Neural cell (in vitro differentiated cells): ENCODE measurements at regions not wholly inside any gene's neighbourhood (a gene's known extent, or its start where the extent isn't known, plus 50 kb on each side); places are given as distances from the start of the nearest gene placed in this dataset.

Source experiments
- H2AFZ ChIP-seq: fragments of 200-600, 300-800 bp; sonication (generic), shearing (Covaris generic); 2 replicates; pipeline ENCODE4 v1.6.0; 2014; ENCODE audit warnings: low read depth, mild to moderate bottlenecking, antibody characterized with exemption, low read length, moderate library complexity
- H3F3A ChIP-seq: fragments of 200-600 bp; shearing (Covaris generic); 2 replicates; pipeline ENCODE4 v1.6.1; 2016; ENCODE audit warnings: mild to moderate bottlenecking, moderate library complexity, mixed read lengths, antibody characterized with exemption, low read length; ENCODE audit not compliant: insufficient read depth, poor library complexity, severe bottlenecking
- H3K27ac ChIP-seq: fragments of 200-600, 300-800 bp; sonication (generic), shearing (Covaris generic); 2 replicates; pipeline ENCODE4 v1.5.1; 2014; ENCODE audit warnings: mild to moderate bottlenecking, low read length, moderate library complexity
- H3K27me3 ChIP-seq: fragments of 300-800, 200-600 bp; sonication (generic), shearing (Covaris generic); 2 replicates; pipeline ENCODE4 v1.6.0; 2014; ENCODE audit warnings: mild to moderate bottlenecking, low read depth, low read length, moderate library complexity; ENCODE audit not compliant: insufficient read depth
- H3K36me3 ChIP-seq: fragments of 300-800, 200-600 bp; sonication (generic), shearing (Covaris generic); 2 replicates; pipeline ENCODE4 v1.5.1; 2014; ENCODE audit warnings: mild to moderate bottlenecking, antibody characterized with exemption, low read length, moderate library complexity; ENCODE audit not compliant: insufficient read depth
- H3K4me2 ChIP-seq: fragments of 300-800, 200-600 bp; sonication (generic), shearing (Covaris generic); 2 replicates; pipeline ENCODE4 v1.6.0; 2014; ENCODE audit warnings: mild to moderate bottlenecking, low read length
- H3K4me3 ChIP-seq: fragments of 300-800, 200-600 bp; sonication (generic), shearing (Covaris generic); 2 replicates; pipeline ENCODE4 v1.5.1; 2014; ENCODE audit warnings: mild to moderate bottlenecking, low read length, moderate library complexity
- H3K79me2 ChIP-seq: fragments of 200-600 bp; shearing (Covaris generic); replicated peaks from 2 replicates; pipeline ENCODE4 v1.6.0; 2014; ENCODE audit warnings: mild to moderate bottlenecking, low read length, moderate library complexity; ENCODE audit not compliant: insufficient read depth
- H3K9ac ChIP-seq: fragments of 300-800, 200-600 bp; sonication (generic), shearing (Covaris generic); 2 replicates; pipeline ENCODE4 v1.6.1; 2016; ENCODE audit warnings: mild to moderate bottlenecking, low read length, mixed read lengths
- H3K9me2 ChIP-seq: fragments of 200-600 bp; shearing (Covaris generic); 2 replicates; pipeline ENCODE4 v1.6.1; 2016; ENCODE audit warnings: mild to moderate bottlenecking, low read length, mixed read lengths; ENCODE audit not compliant: insufficient read depth
- H3K9me3 ChIP-seq: fragments of 200-600, 300-800 bp; sonication (generic), shearing (Covaris generic); 2 replicates; pipeline ENCODE4 v1.6.1; 2016; ENCODE audit warnings: mild to moderate bottlenecking, mixed run types, low read length, moderate library complexity, mixed read lengths
- H4K20me1 ChIP-seq: fragments of 200-600 bp; shearing (Covaris generic); 2 replicates; pipeline ENCODE4 v1.6.1; 2016; ENCODE audit warnings: mild to moderate bottlenecking, mixed run types; ENCODE audit not compliant: insufficient read depth
- EP300 ChIP-seq: fragments of 450-650 bp; conservative IDR thresholded peaks from 2 replicates; pipeline ENCODE4 v1.6.1; 2014; ENCODE audit warnings: antibody characterized with exemption, mild to moderate bottlenecking, moderate library complexity; ENCODE audit not compliant: poor library complexity, severe bottlenecking
- EZH2 ChIP-seq: fragments of 200-600, 300-800 bp; shearing (Covaris generic), sonication (generic); IDR thresholded peaks from 2 replicates; pipeline ENCODE4 v1.6.1; 2014; ENCODE audit warnings: antibody characterized with exemption, low read length, borderline replicate concordance, mild to moderate bottlenecking; ENCODE audit not compliant: insufficient read depth, poor library complexity, severe bottlenecking
- MXI1 ChIP-seq: fragments of 450-650 bp; conservative IDR thresholded peaks from 2 replicates; pipeline ENCODE4 v1.6.1; 2014; ENCODE audit warnings: antibody characterized with exemption, mild to moderate bottlenecking; ENCODE audit not compliant: poor library complexity, severe bottlenecking
- POLR2AphosphoS5 ChIP-seq: IDR thresholded peaks from 2 replicates; pipeline ENCODE4 v1.6.1; 2012
- RAD21 ChIP-seq: fragments of 450-650 bp; conservative IDR thresholded peaks from 2 replicates; pipeline ENCODE4 v1.6.1; 2014; ENCODE audit warnings: antibody characterized with exemption, mild to moderate bottlenecking, moderate library complexity
- SMC3 ChIP-seq: fragments of 450-650 bp; conservative IDR thresholded peaks from 2 replicates; pipeline ENCODE4 v1.6.1; 2014; ENCODE audit warnings: antibody characterized with exemption, mild to moderate bottlenecking, moderate library complexity; ENCODE audit not compliant: poor library complexity
- TAF1 ChIP-seq: IDR thresholded peaks from 2 replicates; pipeline ENCODE4 v1.6.1; 2012; ENCODE audit warnings: low read depth
- TF ChIP-seq, protein P1 (sequence below): fragments of 450-650 bp; IDR thresholded peaks from 2 replicates; pipeline ENCODE4 v1.5.1; 2014; ENCODE audit warnings: antibody characterized with exemption, mild to moderate bottlenecking, moderate library complexity; ENCODE audit not compliant: poor library complexity, severe bottlenecking
- TF ChIP-seq, protein P2 (sequence below): IDR thresholded peaks from 2 replicates; pipeline ENCODE4 v1.6.1; 2012; ENCODE audit warnings: borderline replicate concordance

DNA sequence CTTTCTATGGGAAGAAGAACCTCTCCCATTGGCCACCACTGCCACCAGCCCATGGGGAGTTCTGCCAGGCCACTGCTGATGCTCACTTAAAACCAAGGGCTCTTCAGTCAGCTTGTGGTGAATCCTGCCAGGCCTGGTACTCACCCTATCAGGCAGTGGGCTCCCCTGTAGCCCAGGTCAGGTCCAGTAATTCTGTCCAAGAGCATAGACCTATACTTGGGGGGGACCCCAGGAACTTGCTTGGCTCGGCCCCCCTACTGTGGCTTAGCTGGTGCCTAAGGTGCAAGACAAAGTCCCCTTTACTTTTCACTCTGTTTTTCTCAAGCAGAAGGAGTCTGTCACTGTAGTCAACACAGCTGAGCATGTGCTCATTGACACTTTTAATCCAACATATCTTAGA, 1012.2 kb downstream of the PCDH19 start:
- H3K79me2 ChIP-seq: no peaks in the 10 kb centered on the region
- no peaks in the 10 kb centered on the region for H3K36me3 ChIP-seq
- H3F3A ChIP-seq: no peaks in the 10 kb centered on the region
- no peak for TF ChIP-seq MXI1
- no peak overlapping the region for H3K4me2 ChIP-seq
- H3K27me3 ChIP-seq: no peaks in the 10 kb centered on the region
- H4K20me1 ChIP-seq: no peaks in the 10 kb centered on the region
- no peak overlapping the region for H2AFZ ChIP-seq
- H3K9ac ChIP-seq: no peak overlapping the region
- no peak overlapping the region for H3K27ac ChIP-seq
- H3K4me3 ChIP-seq: no peak overlapping the region
- no peaks in the 10 kb centered on the region for H3K9me2 ChIP-seq
- H3K9me3 ChIP-seq: no peaks in the 10 kb centered on the region

DNA sequence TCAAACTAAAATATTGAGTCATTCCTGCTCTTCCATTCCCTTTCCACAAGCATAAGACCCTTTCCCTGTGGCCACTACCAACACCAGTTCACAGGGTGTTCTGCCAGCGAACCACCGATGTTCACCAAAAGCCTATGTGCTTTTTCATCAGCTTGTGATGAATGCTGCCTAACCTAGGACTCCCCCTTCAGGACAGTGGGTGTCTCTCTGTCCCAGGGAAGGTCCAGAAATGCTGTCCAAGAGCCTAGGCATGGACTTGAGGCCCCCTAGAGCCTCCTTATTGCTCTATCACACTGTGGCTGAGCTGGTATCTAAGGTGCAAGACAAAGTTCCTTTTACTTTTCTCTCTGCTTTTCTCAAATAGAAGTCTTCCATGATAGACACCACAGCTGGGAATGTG, 1015.6 kb downstream of the PCDH19 start:
- Histone ChIP-seq H3K9me3 (no peaks in the 10 kb centered on the region), H3K27ac (no peak overlapping the region), H3K36me3 (no peaks in the 10 kb centered on the region), H3K4me2 (no peak overlapping the region), H3K9me2 (no peaks in the 10 kb centered on the region), H2AFZ (no peak overlapping the region), H4K20me1 (no peaks in the 10 kb centered on the region), H3K79me2 (no peaks in the 10 kb centered on the region), H3K27me3 (no peaks in the 10 kb centered on the region), H3K4me3 (no peak overlapping the region), H3K9ac (no peak overlapping the region), H3F3A (no peaks in the 10 kb centered on the region)
- no peak for TF ChIP-seq SMC3
- TF ChIP-seq, protein P1, sequence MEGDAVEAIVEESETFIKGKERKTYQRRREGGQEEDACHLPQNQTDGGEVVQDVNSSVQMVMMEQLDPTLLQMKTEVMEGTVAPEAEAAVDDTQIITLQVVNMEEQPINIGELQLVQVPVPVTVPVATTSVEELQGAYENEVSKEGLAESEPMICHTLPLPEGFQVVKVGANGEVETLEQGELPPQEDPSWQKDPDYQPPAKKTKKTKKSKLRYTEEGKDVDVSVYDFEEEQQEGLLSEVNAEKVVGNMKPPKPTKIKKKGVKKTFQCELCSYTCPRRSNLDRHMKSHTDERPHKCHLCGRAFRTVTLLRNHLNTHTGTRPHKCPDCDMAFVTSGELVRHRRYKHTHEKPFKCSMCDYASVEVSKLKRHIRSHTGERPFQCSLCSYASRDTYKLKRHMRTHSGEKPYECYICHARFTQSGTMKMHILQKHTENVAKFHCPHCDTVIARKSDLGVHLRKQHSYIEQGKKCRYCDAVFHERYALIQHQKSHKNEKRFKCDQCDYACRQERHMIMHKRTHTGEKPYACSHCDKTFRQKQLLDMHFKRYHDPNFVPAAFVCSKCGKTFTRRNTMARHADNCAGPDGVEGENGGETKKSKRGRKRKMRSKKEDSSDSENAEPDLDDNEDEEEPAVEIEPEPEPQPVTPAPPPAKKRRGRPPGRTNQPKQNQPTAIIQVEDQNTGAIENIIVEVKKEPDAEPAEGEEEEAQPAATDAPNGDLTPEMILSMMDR: no peak
- TF ChIP-seq POLR2AphosphoS5: no peak
- no peak for TF ChIP-seq MXI1
- TF ChIP-seq, protein P2, sequence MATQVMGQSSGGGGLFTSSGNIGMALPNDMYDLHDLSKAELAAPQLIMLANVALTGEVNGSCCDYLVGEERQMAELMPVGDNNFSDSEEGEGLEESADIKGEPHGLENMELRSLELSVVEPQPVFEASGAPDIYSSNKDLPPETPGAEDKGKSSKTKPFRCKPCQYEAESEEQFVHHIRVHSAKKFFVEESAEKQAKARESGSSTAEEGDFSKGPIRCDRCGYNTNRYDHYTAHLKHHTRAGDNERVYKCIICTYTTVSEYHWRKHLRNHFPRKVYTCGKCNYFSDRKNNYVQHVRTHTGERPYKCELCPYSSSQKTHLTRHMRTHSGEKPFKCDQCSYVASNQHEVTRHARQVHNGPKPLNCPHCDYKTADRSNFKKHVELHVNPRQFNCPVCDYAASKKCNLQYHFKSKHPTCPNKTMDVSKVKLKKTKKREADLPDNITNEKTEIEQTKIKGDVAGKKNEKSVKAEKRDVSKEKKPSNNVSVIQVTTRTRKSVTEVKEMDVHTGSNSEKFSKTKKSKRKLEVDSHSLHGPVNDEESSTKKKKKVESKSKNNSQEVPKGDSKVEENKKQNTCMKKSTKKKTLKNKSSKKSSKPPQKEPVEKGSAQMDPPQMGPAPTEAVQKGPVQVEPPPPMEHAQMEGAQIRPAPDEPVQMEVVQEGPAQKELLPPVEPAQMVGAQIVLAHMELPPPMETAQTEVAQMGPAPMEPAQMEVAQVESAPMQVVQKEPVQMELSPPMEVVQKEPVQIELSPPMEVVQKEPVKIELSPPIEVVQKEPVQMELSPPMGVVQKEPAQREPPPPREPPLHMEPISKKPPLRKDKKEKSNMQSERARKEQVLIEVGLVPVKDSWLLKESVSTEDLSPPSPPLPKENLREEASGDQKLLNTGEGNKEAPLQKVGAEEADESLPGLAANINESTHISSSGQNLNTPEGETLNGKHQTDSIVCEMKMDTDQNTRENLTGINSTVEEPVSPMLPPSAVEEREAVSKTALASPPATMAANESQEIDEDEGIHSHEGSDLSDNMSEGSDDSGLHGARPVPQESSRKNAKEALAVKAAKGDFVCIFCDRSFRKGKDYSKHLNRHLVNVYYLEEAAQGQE: no peak
- no peak for TF ChIP-seq EZH2

DNA sequence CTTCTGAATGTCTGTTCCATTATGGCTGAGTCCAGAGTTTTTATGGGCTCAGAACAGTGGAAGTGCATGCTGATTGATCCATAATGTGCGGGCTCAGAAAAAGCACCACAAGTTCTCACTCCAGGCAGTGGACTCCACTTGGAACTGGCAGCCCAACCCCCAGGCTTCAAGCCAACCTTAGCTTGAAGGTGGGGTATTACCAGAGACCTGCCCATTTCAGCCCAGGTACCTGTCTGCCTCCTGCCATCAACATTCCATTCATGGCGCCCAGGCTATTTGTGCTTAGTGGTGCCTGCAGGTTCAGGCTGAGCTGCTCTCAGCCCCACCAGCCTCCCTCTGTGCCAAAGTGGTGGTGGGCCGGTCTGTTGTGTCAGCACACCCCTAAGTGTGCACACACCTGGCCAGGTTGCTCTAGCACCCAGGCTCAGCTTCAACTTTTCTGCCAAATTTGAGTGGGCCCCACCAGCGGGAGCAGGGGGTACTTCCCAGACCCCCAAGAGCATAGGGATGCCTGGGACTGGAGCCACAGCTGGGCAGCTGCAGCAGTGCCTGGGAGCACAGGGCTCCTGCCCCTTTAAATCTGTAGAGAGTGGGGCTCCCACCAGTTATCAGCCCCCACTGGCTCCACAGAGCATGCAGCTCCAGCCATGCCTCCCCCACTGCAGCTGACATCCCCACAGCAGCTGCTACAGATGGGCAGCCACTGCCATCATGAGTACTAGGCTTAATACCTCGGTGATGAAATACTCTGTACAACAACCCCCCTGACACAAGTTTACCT, 1025.3 kb downstream of the PCDH19 start:
- Histone ChIP-seq H3K9me3 (no peaks in the 10 kb centered on the region), H3K27ac (no peak overlapping the region), H3F3A (no peaks in the 10 kb centered on the region), H3K9me2 (no peaks in the 10 kb centered on the region), H2AFZ (no peak overlapping the region), H4K20me1 (no peaks in the 10 kb centered on the region), H3K9ac (no peak overlapping the region), H3K79me2 (no peaks in the 10 kb centered on the region), H3K4me2 (no peak overlapping the region), H3K27me3 (no peaks in the 10 kb centered on the region), H3K36me3 (no peaks in the 10 kb centered on the region), H3K4me3 (no peak overlapping the region)
- TF ChIP-seq, protein P2: no peak
- TF ChIP-seq SMC3: no peak
- TF ChIP-seq MXI1: no peak
- no peak for TF ChIP-seq RAD21
- TF ChIP-seq EP300: no peak
- no peak for TF ChIP-seq POLR2AphosphoS5
- no peak for TF ChIP-seq TAF1
